ENCODE measurements at regions not wholly inside any gene's neighbourhood (a gene's known extent, or its start where the extent isn't known, plus 50 kb on each side); places are given as distances from the start of the nearest gene placed in this dataset.
A peak's percentile ranks its signal among the peaks of the same experiment; 100 is the strongest.

DNA sequence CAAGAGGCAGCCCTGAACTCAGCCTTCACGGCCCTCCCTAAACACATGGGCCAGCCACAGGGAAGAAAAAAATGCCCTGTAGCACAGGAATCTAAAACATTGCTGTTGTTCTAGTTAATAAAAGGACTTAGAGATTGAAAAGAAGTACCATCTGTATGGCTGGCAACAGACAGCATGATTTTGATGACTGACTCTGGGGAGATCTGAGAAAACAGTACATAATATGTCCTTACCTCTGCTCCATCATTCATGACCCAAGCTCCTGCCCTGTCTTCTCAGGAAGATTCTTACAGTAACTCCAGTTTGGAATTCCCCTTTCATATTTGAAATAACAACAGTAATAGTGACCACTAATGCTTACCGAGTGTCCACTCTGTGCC, 244.2 kb downstream of the ETS1 start:
- ATAC-seq (ENCODE audit: low read depth) (no peak), DNase-seq (no peak)
- ChIA-PET POLR2A (interaction anchor here (1.3 kb wide), 1 partner anchor 52 kb away, joined by 3 read pairs; no protein-coding TSS in a partner anchor), CTCF (interaction anchor here (1.2 to 1.4 kb wide), 2 partner anchors 13 to 20 kb away, joined by 3 to 5 read pairs; no protein-coding TSS in a partner anchor)
- no peaks in the 10 kb centered on the region for H3K9me3 Mint-ChIP-seq (ENCODE audit: insufficient read depth)
- no peaks in the 10 kb centered on the region for H3K79me2 ChIP-seq (ENCODE audit: control insufficient read depth, insufficient read depth, low read length)
- H3K36me3 ChIP-seq (replicated peaks in 1 of 2; ENCODE audit: control extremely low read depth in 1 of 2, control insufficient read depth in 1 of 2, extremely low read depth in 1 of 2, insufficient read depth in 2 of 2, low read length in 1 of 2), result no peaks in the 10 kb centered on the region
- no peaks in the 10 kb centered on the region for H3K27me3 ChIP-seq (replicated peaks in 1 of 4; ENCODE audit: control extremely low read depth in 1 of 4, control insufficient read depth in 3 of 4, insufficient read depth in 4 of 4, low read length in 3 of 4)
- TF ChIP-seq, protein P1, sequence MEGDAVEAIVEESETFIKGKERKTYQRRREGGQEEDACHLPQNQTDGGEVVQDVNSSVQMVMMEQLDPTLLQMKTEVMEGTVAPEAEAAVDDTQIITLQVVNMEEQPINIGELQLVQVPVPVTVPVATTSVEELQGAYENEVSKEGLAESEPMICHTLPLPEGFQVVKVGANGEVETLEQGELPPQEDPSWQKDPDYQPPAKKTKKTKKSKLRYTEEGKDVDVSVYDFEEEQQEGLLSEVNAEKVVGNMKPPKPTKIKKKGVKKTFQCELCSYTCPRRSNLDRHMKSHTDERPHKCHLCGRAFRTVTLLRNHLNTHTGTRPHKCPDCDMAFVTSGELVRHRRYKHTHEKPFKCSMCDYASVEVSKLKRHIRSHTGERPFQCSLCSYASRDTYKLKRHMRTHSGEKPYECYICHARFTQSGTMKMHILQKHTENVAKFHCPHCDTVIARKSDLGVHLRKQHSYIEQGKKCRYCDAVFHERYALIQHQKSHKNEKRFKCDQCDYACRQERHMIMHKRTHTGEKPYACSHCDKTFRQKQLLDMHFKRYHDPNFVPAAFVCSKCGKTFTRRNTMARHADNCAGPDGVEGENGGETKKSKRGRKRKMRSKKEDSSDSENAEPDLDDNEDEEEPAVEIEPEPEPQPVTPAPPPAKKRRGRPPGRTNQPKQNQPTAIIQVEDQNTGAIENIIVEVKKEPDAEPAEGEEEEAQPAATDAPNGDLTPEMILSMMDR (IDR thresholded peaks at IDR 0.05), result no peak
- TF ChIP-seq EZH2 (IDR thresholded peaks at IDR 0.05; ENCODE audit: borderline replicate concordance, insufficient read depth, low read depth, low read length, poor library complexity, severe bottlenecking), result no peak
- peak overlapping the region; percentile 83 for H3K27ac Mint-ChIP-seq
- peaks cover 31 to 34% of the 10 kb centered on the region in 2 donors for H3K4me1 ChIP-seq (ENCODE audit: control insufficient read depth in 2 of 2, insufficient read depth in 2 of 2, low read length in 2 of 2)
- H3K4me3 Mint-ChIP-seq, result peak overlapping the region; percentile 18
- intact Hi-C loops (cut with micrococcal nuclease), result loop anchor here (2.0 kb wide), 1 partner anchor 14 kb away; no protein-coding TSS in a partner anchor
- no CpG with 5 or more reads among the region's 2 CpGs for WGBS (ENCODE audit: insufficient coverage)
- peak overlapping the region; percentile 62 for H2AFZ ChIP-seq (ENCODE audit: insufficient read depth, low read depth, low read length, poor library complexity, severe bottlenecking)
- H3K9ac ChIP-seq (ENCODE audit: low read length), result no peak overlapping the region
- H3K4me3 ChIP-seq (ENCODE audit: control extremely low read depth in 1 of 5, extremely low read depth in 1 of 5, insufficient read depth in 1 of 5, low read depth in 2 of 5, low read length in 4 of 5), result no peak overlapping the region
- H3K27me3 Mint-ChIP-seq, result no peaks in the 10 kb centered on the region
- H3K4me1 Mint-ChIP-seq, result peaks cover 37% of the 10 kb centered on the region
- H3K4me2 ChIP-seq (replicated peaks; ENCODE audit: low read depth, low read length, poor library complexity, severe bottlenecking), result peak overlapping the region; percentile 4
- peak overlapping the region in 1 of 2 donors; percentile 58 for H3K27ac ChIP-seq (ENCODE audit: low read length in 2 of 2)
- no peaks in the 10 kb centered on the region for H3K9me3 ChIP-seq (ENCODE audit: control extremely low read depth in 1 of 3, control insufficient read depth in 2 of 3, insufficient read depth in 1 of 3, low read length in 2 of 3)
- no peaks in the 10 kb centered on the region for H4K20me1 ChIP-seq (ENCODE audit: control insufficient read depth, insufficient read depth, low read length, poor library complexity, severe bottlenecking)

DNA sequence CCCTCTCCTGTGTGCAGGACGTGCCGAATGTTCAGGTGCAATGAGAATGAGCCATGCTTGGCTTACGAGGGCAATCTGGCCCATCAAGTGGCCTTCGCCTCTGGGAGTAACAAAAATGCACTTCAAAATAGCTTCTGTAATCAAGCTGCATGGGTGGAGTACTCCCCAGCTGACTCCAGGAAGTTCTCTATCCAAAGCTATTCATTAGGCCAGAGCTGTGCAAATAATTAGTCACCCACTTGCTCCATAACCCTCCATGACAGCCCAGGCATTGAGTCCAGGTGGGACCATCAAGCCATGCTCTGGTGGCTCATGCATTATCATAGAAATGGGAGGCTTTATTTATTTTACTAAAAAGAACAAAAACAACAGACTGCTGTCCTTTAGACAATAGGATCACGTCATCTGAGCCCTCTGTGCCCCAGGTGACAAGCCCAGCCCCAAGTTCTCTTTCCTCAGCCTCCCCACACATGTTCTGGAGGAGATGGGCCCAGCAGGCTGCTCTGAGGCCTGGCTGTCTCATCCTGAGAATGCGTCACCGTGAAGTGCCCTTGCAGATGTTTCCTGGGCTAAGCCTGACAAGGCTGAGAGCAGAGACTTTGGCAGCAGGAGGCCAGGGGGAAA, 244.7 kb downstream of the ETS1 start:
- DNase-seq, result peak; percentile 58
- peak overlapping the region; percentile 4 for H3K4me2 ChIP-seq (replicated peaks; ENCODE audit: low read depth, low read length, poor library complexity, severe bottlenecking)
- WGBS (ENCODE audit: insufficient coverage), result 53% methylated on average over 7 of the region's 7 CpGs

More for the DNA sequence above, 244.7 kb downstream of the ETS1 start:
- no peaks in the 10 kb centered on the region for H3K27me3 Mint-ChIP-seq
- TF ChIP-seq, protein P1 (IDR thresholded peaks at IDR 0.05), result no peak
- TF ChIP-seq EZH2 (IDR thresholded peaks at IDR 0.05; ENCODE audit: borderline replicate concordance, insufficient read depth, low read depth, low read length, poor library complexity, severe bottlenecking), result no peak
- peak overlapping the region; percentile 18 for H3K4me3 Mint-ChIP-seq
- Histone ChIP-seq H3K36me3 (replicated peaks in 1 of 2; ENCODE audit: control extremely low read depth in 1 of 2, control insufficient read depth in 1 of 2, extremely low read depth in 1 of 2, insufficient read depth in 2 of 2, low read length in 1 of 2) (no peaks in the 10 kb centered on the region), H4K20me1 (ENCODE audit: control insufficient read depth, insufficient read depth, low read length, poor library complexity, severe bottlenecking) (no peaks in the 10 kb centered on the region), H3K9ac (ENCODE audit: low read length) (no peak overlapping the region), H3K79me2 (ENCODE audit: control insufficient read depth, insufficient read depth, low read length) (no peaks in the 10 kb centered on the region), H2AFZ (ENCODE audit: insufficient read depth, low read depth, low read length, poor library complexity, severe bottlenecking) (peak overlapping the region; percentile 62), H3K4me1 (ENCODE audit: control insufficient read depth in 2 of 2, insufficient read depth in 2 of 2, low read length in 2 of 2) (peaks cover 31 to 34% of the 10 kb centered on the region in 2 donors), H3K27ac (ENCODE audit: low read length in 2 of 2) (peak overlapping the region in 1 of 2 donors; percentile 58), H3K27me3 (replicated peaks in 1 of 4; ENCODE audit: control extremely low read depth in 1 of 4, control insufficient read depth in 3 of 4, insufficient read depth in 4 of 4, low read length in 3 of 4) (no peaks in the 10 kb centered on the region), H3K9me3 (ENCODE audit: control extremely low read depth in 1 of 3, control insufficient read depth in 2 of 3, insufficient read depth in 1 of 3, low read length in 2 of 3) (no peaks in the 10 kb centered on the region), H3K4me3 (ENCODE audit: control extremely low read depth in 1 of 5, extremely low read depth in 1 of 5, insufficient read depth in 1 of 5, low read depth in 2 of 5, low read length in 4 of 5) (no peak overlapping the region)
- H3K27ac Mint-ChIP-seq, result peak overlapping the region; percentile 83
- POLR2A ChIA-PET, result interaction anchor here (1.3 kb wide), 1 partner anchor 52 kb away, joined by 3 read pairs; no protein-coding TSS in a partner anchor
- H3K9me3 Mint-ChIP-seq (ENCODE audit: insufficient read depth), result no peaks in the 10 kb centered on the region
- CTCF ChIA-PET, result interaction anchor here (0.7 to 1.4 kb wide), 4 partner anchors 14 to 288 kb away, joined by 3 to 5 read pairs (median 3); no protein-coding TSS in a partner anchor
- peak; percentile 82 for ATAC-seq (ENCODE audit: low read depth)
- intact Hi-C loops (cut with micrococcal nuclease), result loop anchor here (2.0 kb wide), 1 partner anchor 14 kb away; no protein-coding TSS in a partner anchor
- peaks cover 37% of the 10 kb centered on the region for H3K4me1 Mint-ChIP-seq

All from B cell (primary cell).